ENCODE measurements at regions not wholly inside any gene's neighbourhood (a gene's known extent, or its start where the extent isn't known, plus 50 kb on each side); places are given as distances from the start of the nearest gene placed in this dataset.

DNA sequence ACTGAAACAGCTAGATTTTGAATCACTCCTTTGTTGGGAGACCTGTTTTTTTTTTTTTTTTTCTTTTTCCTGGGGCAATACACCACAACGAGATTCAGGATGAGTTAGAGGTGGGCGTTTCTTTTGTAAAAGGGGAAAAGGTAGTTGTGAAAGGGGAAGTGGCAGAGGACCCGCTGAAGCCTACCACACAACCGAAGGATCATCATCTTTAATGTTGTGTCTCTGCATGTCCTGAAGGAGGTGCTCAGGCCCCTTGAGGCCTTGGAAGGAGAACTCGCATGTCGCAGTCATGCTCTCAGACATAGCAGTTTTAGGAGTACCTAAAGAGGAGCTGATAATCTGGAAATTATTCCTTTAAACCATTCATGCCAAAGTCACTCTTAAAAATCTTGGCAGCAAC lies 137.9 kb upstream of the LRIG1 start:
- Histone ChIP-seq H3F3A (ENCODE audit: low read length, unreplicated experiment) (no peaks in the 10 kb centered on the region), H3K9ac (ENCODE audit: low read length) (no peak overlapping the region), H3K27me3 (ENCODE audit: low read length) (no peaks in the 10 kb centered on the region), H3K79me2 (ENCODE audit: low read length) (no peaks in the 10 kb centered on the region), H3K4me1 (ENCODE audit: insufficient read depth, low read length) (no peaks in the 10 kb centered on the region), H2AFZ (ENCODE audit: low read length) (no peak overlapping the region), H4K20me1 (ENCODE audit: low read length) (no peaks in the 10 kb centered on the region), H3K9me3 (ENCODE audit: low read length) (no peaks in the 10 kb centered on the region), H3K4me3 (ENCODE audit: low read length) (no peak overlapping the region), H3K9me2 (replicated peaks; ENCODE audit: low read length) (no peaks in the 10 kb centered on the region), H3K27ac (ENCODE audit: low read length) (no peak overlapping the region), H3K4me2 (ENCODE audit: low read length) (no peak overlapping the region), H3K36me3 (ENCODE audit: low read depth, low read length) (no peaks in the 10 kb centered on the region)
- no TSS peak for BruUV-seq (replicated peaks)
- ChIA-PET CTCF (no interaction called here), POLR2A (ENCODE audit: unreplicated experiment) (no interaction called here)
- DNase-seq (no peak), ATAC-seq (no peak)
- intact Hi-C loops (cut with micrococcal nuclease) = no loop called here
- TF ChIP-seq EZH2phosphoT487 (IDR thresholded peaks at IDR 0.05; ENCODE audit: borderline replicate concordance, low read length) (no peak), EZH2 (IDR thresholded peaks at IDR 0.05; ENCODE audit: low read length, unreplicated experiment) (no peak)
- TF ChIP-seq, protein P1, sequence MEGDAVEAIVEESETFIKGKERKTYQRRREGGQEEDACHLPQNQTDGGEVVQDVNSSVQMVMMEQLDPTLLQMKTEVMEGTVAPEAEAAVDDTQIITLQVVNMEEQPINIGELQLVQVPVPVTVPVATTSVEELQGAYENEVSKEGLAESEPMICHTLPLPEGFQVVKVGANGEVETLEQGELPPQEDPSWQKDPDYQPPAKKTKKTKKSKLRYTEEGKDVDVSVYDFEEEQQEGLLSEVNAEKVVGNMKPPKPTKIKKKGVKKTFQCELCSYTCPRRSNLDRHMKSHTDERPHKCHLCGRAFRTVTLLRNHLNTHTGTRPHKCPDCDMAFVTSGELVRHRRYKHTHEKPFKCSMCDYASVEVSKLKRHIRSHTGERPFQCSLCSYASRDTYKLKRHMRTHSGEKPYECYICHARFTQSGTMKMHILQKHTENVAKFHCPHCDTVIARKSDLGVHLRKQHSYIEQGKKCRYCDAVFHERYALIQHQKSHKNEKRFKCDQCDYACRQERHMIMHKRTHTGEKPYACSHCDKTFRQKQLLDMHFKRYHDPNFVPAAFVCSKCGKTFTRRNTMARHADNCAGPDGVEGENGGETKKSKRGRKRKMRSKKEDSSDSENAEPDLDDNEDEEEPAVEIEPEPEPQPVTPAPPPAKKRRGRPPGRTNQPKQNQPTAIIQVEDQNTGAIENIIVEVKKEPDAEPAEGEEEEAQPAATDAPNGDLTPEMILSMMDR (conservative IDR thresholded peaks at IDR 0.05; ENCODE audit: low read depth, low read length) = no peak

DNA sequence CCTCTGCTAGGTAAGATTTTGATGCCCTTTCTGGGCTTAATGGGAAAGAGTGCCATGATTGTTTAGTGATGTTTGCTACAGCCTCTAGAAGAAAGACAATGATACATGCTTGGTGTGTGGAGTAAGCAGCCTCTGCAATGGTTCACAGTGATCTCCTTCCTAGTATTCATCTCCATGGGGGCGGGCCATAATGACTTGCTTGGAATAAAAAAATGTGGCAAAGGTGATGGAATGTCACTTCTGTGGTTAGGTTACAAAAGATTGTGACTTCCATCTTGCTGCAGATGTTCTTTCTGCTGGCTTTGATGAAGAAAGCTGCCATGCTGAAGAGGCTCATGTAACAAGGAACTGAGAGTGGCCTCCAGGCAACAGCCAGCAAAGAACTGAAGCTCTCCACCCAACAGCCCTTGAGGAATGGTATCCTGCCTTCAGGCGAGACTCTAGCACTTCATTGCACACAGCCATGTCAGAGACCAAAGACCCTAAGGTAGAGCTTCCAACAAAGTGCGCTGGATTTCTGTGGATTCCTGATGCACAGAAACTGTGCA lies 139.1 kb upstream of the LRIG1 start:
- H3K27ac ChIP-seq (ENCODE audit: low read length) = no peak overlapping the region
- H2AFZ ChIP-seq (ENCODE audit: low read length) = no peak overlapping the region
- ChIA-PET POLR2A (ENCODE audit: unreplicated experiment) (no interaction called here), CTCF (no interaction called here)
- H3K9ac ChIP-seq (ENCODE audit: low read length) = no peak overlapping the region
- DNase-seq (no peak), ATAC-seq (no peak)
- H3K9me3 ChIP-seq (ENCODE audit: low read length) = no peaks in the 10 kb centered on the region
- TF ChIP-seq EZH2 (IDR thresholded peaks at IDR 0.05; ENCODE audit: low read length, unreplicated experiment) = no peak
- no peak for TF ChIP-seq EZH2phosphoT487 (IDR thresholded peaks at IDR 0.05; ENCODE audit: borderline replicate concordance, low read length)
- TF ChIP-seq, protein P1 (conservative IDR thresholded peaks at IDR 0.05; ENCODE audit: low read depth, low read length) = no peak
- H3K27me3 ChIP-seq (ENCODE audit: low read length) = no peaks in the 10 kb centered on the region
- no peaks in the 10 kb centered on the region for H4K20me1 ChIP-seq (ENCODE audit: low read length)
- no peaks in the 10 kb centered on the region for H3K79me2 ChIP-seq (ENCODE audit: low read length)
- intact Hi-C loops (cut with micrococcal nuclease) = no loop called here
- H3K9me2 ChIP-seq (replicated peaks; ENCODE audit: low read length) = no peaks in the 10 kb centered on the region
- H3K4me2 ChIP-seq (ENCODE audit: low read length) = no peak overlapping the region
- no peaks in the 10 kb centered on the region for H3F3A ChIP-seq (ENCODE audit: low read length, unreplicated experiment)
- no peak overlapping the region for H3K4me3 ChIP-seq (ENCODE audit: low read length)
- no peaks in the 10 kb centered on the region for H3K36me3 ChIP-seq (ENCODE audit: low read depth, low read length)
- H3K4me1 ChIP-seq (ENCODE audit: insufficient read depth, low read length) = no peaks in the 10 kb centered on the region
- BruUV-seq (replicated peaks) = no TSS peak

DNA sequence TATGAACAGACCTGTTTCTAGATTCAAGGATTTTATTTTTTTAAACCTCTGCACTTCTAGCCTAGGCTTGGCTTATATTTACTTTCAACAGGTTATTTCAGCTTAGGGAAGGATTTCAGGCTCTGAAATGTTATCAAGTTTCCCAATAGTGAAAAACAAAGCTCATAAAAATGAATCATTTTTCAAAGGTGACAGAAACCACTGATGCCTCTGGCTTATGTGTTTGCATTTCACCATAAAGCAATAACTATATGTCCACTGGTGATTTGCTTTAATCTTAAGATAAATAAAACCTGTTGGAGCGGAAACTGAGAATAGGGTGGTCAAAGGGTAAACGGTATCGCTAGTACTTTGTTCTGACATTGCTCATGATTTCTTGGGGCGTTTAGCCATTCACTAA lies 141.2 kb upstream of the LRIG1 start:
- no peaks in the 10 kb centered on the region for H3K27me3 ChIP-seq (ENCODE audit: low read length)

More for the DNA sequence above, 141.2 kb upstream of the LRIG1 start:
- H4K20me1 ChIP-seq (ENCODE audit: low read length) = no peaks in the 10 kb centered on the region
- no peak for ATAC-seq
- no peak overlapping the region for H3K27ac ChIP-seq (ENCODE audit: low read length)
- no peaks in the 10 kb centered on the region for H3K79me2 ChIP-seq (ENCODE audit: low read length)
- H3K9me3 ChIP-seq (ENCODE audit: low read length) = no peaks in the 10 kb centered on the region
- H3K36me3 ChIP-seq (ENCODE audit: low read depth, low read length) = no peaks in the 10 kb centered on the region
- DNase-seq = peak; percentile 35
- H3K9ac ChIP-seq (ENCODE audit: low read length) = no peak overlapping the region
- no peak overlapping the region for H3K4me2 ChIP-seq (ENCODE audit: low read length)
- no peaks in the 10 kb centered on the region for H3K4me1 ChIP-seq (ENCODE audit: insufficient read depth, low read length)
- intact Hi-C loops (cut with micrococcal nuclease) = no loop called here
- TF ChIP-seq, protein P1 (conservative IDR thresholded peaks at IDR 0.05; ENCODE audit: low read depth, low read length) = no peak
- no peak for TF ChIP-seq EZH2phosphoT487 (IDR thresholded peaks at IDR 0.05; ENCODE audit: borderline replicate concordance, low read length)
- no peak for TF ChIP-seq EZH2 (IDR thresholded peaks at IDR 0.05; ENCODE audit: low read length, unreplicated experiment)
- no peak overlapping the region for H3K4me3 ChIP-seq (ENCODE audit: low read length)
- POLR2A ChIA-PET (ENCODE audit: unreplicated experiment) = no interaction called here
- no peaks in the 10 kb centered on the region for H3F3A ChIP-seq (ENCODE audit: low read length, unreplicated experiment)
- CTCF ChIA-PET = no interaction called here
- no peak overlapping the region for H2AFZ ChIP-seq (ENCODE audit: low read length)
- no peaks in the 10 kb centered on the region for H3K9me2 ChIP-seq (replicated peaks; ENCODE audit: low read length)
- BruUV-seq (replicated peaks) = no TSS peak
